ENCODE measurements at regions not wholly inside any gene's neighbourhood (a gene's known extent, or its start where the extent isn't known, plus 50 kb on each side); places are given as distances from the start of the nearest gene placed in this dataset.

- TF ChIP-seq CTCF (IDR thresholded peaks at IDR 0.05): no peak
- no peak for TF ChIP-seq POLR2AphosphoS5 (IDR thresholded peaks at IDR 0.05)
- no peak for TF ChIP-seq POLR2A (IDR thresholded peaks at IDR 0.05)
These were observed 174.3 kb upstream of the DUSP10 start for GRCh38 chr1:221916176-221916575.

Data from stomach (tissue), 4 donors.